ENCODE measurements at regions not wholly inside any gene's neighbourhood (a gene's known extent, or its start where the extent isn't known, plus 50 kb on each side); places are given as distances from the start of the nearest gene placed in this dataset.
"Not testable (repeated sequence)": the region's sequence is repeated elsewhere in the genome, so short reads cannot be mapped to it uniquely, and the experiment has no call there.

- TF ChIP-seq EP300 (IDR thresholded peaks at IDR 0.05) (no peak), CTCF (IDR thresholded peaks at IDR 0.05) (no peak), POLR2A (IDR thresholded peaks at IDR 0.05) (no peak)
- WGBS, 2 donors: 95% methylated on average over 15 of the region's 15 CpGs
These were observed 245.1 kb upstream of the PRSS16 start for GRCh38 chr6:27002447-27002846.

GRCh38 chr6:27007020-27007419 lies 240.5 kb upstream of the PRSS16 start:
- no peak overlapping the region for H3K4me3 ChIP-seq
- TF ChIP-seq CTCF (IDR thresholded peaks at IDR 0.05) (no peak), EP300 (IDR thresholded peaks at IDR 0.05) (no peak), POLR2A (IDR thresholded peaks at IDR 0.05) (no peak)
- 50% methylated on average over 2 of the region's 2 CpGs for WGBS, 2 donors
- H3K27me3 ChIP-seq: no peaks in the 10 kb centered on the region
- no peaks in the 10 kb centered on the region for H3K4me1 ChIP-seq
- peaks cover 0 to 32% (median 5%) of the 10 kb centered on the region in 4 donors for H3K9me3 ChIP-seq
- H3K27ac ChIP-seq: no peak overlapping the region
- no peak for DNase-seq (ENCODE audit: low spot score in 2 of 2)
- peaks cover 0 to 18% (median 0%) of the 10 kb centered on the region in 3 donors for H3K36me3 ChIP-seq

More at GRCh38 chr6:27002447-27002846, 245.1 kb upstream of the PRSS16 start:
- Histone ChIP-seq H3K9me3 (peaks cover 0 to 8% (median 0%) of the 10 kb centered on the region in 4 donors), H3K36me3 (no peaks in the 10 kb centered on the region), H3K27me3 (no peaks in the 10 kb centered on the region), H3K4me1 (no peaks in the 10 kb centered on the region), H3K27ac (no peak overlapping the region), H3K4me3 (no peak overlapping the region)
- DNase-seq (ENCODE audit: low spot score in 2 of 2): no peak

- DNase-seq (ENCODE audit: low spot score in 2 of 2); H3K4me3 ChIP-seq; H3K27ac ChIP-seq; H3K4me1 ChIP-seq; H3K27me3 ChIP-seq: not testable (repeated sequence)
- Histone ChIP-seq H3K9me3 (peaks cover 0 to 32% (median 5%) of the 10 kb centered on the region in 4 donors), H3K36me3 (peaks cover 0 to 18% (median 0%) of the 10 kb centered on the region in 3 donors)
- 95 to 96% methylated on average over 7 to 10 of the region's 10 CpGs for WGBS, 2 donors
These were observed 238.9 kb upstream of the PRSS16 start for GRCh38 chr6:27008613-27009012.

- DNase-seq (ENCODE audit: low spot score in 2 of 2); H3K4me1 ChIP-seq: not testable (repeated sequence)
These were observed 233.4 kb upstream of the PRSS16 start for GRCh38 chr6:27014053-27014452.

GRCh38 chr6:27016689-27017088 lies 230.8 kb upstream of the PRSS16 start:
- H3K36me3 ChIP-seq: peaks cover 0 to 4% (median 0%) of the 10 kb centered on the region in 3 donors
- H3K27ac ChIP-seq: no peak overlapping the region
- H3K4me1 ChIP-seq: no peaks in the 10 kb centered on the region
- no peaks in the 10 kb centered on the region for H3K27me3 ChIP-seq
- no peak for DNase-seq (ENCODE audit: low spot score in 2 of 2)
- TF ChIP-seq EP300 (IDR thresholded peaks at IDR 0.05): no peak
- TF ChIP-seq CTCF (IDR thresholded peaks at IDR 0.05): no peak
- no peak for TF ChIP-seq POLR2A (IDR thresholded peaks at IDR 0.05)
- WGBS, 2 donors: 0 to 49% methylated on average over 1 of the region's 1 CpG
- H3K9me3 ChIP-seq: peaks cover 0 to 28% (median 4%) of the 10 kb centered on the region in 4 donors
- H3K4me3 ChIP-seq: no peak overlapping the region

More at GRCh38 chr6:27014053-27014452, 233.4 kb upstream of the PRSS16 start:
- not testable (repeated sequence) for H3K27ac ChIP-seq, H3K4me3 ChIP-seq, H3K27me3 ChIP-seq
- Histone ChIP-seq H3K9me3 (peaks cover 0 to 38% (median 4%) of the 10 kb centered on the region in 4 donors), H3K36me3 (peaks cover 0 to 11% (median 0%) of the 10 kb centered on the region in 3 donors)
- 93 to 100% methylated on average over 2 of the region's 2 CpGs for WGBS, 2 donors

- H3K36me3 ChIP-seq; H3K27me3 ChIP-seq; DNase-seq (ENCODE audit: low spot score in 2 of 2); H3K27ac ChIP-seq; H3K4me1 ChIP-seq; H3K4me3 ChIP-seq: not testable (repeated sequence)
- 96% methylated on average over 6 of the region's 6 CpGs for WGBS, 2 donors
- peaks cover 0 to 28% (median 4%) of the 10 kb centered on the region in 4 donors for H3K9me3 ChIP-seq
These were observed 229.1 kb upstream of the PRSS16 start for GRCh38 chr6:27018401-27018800.

Data from tibial nerve (tissue), 4 donors.